HCT116 (cell line): ENCODE measurements at regions not wholly inside any gene's neighbourhood (a gene's known extent, or its start where the extent isn't known, plus 50 kb on each side); places are given as distances from the start of the nearest gene placed in this dataset.

ENCODE experiments used
- CEBPB ChIP-seq: IDR thresholded peaks from 2 replicates; pipeline ENCODE4 v1.6.1; 2012; ENCODE audit warnings: low read depth
- TF ChIP-seq, protein P1 (sequence below), 3 experiments: fragments of 200-600 bp in 1 of 3; sonication (generic) in 1 of 3; IDR thresholded peaks in 2 of 3; conservative IDR thresholded peaks in 1 of 3; 2 replicates each; pipeline ENCODE4 v1.5.1; 2012 to 2017; ENCODE audit warnings: low read depth in 2 of 3, low read length in 2 of 3, antibody characterized with exemption in 1 of 3, borderline replicate concordance in 1 of 3, control low read depth in 1 of 3, mild to moderate bottlenecking in 1 of 3, mixed read lengths in 1 of 3, mixed run types in 1 of 3, moderate library complexity in 1 of 3; ENCODE audit not compliant: insufficient read depth in 1 of 3

DNA sequence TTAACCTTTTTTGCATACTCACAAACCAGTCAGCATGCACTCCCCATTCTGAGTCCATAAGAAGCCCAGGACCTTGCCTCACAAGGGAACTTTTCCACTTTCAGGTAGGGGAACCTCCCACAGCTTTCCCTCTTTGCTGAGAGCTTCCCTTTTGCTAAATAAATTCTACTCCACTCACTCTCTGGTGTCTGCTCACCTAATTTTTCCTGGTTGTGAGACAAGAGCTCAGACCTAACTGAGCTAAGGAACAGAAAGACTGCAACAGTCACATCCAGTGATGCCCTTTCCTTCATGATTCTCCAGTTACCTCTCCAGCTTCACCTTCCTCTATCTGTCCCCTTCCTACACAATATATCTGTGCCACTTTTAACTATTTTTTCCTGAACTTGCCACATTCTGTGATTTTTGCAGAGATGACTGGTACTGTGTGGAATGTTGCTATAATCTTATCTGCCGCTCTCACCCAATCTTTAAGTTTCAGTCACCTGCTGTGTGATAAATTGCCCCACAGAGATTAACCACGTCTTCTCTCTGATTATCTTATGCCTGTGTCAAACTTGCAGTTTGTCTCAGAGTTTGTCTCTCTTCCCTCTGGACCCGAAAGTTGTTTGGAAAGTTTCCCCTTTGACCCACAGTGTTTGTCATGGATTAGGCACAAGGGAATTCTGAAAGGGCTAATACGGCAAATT lies 737.1 kb upstream of the FLRT2 start:
- TF ChIP-seq CEBPB, result no peak
- TF ChIP-seq, protein P1, sequence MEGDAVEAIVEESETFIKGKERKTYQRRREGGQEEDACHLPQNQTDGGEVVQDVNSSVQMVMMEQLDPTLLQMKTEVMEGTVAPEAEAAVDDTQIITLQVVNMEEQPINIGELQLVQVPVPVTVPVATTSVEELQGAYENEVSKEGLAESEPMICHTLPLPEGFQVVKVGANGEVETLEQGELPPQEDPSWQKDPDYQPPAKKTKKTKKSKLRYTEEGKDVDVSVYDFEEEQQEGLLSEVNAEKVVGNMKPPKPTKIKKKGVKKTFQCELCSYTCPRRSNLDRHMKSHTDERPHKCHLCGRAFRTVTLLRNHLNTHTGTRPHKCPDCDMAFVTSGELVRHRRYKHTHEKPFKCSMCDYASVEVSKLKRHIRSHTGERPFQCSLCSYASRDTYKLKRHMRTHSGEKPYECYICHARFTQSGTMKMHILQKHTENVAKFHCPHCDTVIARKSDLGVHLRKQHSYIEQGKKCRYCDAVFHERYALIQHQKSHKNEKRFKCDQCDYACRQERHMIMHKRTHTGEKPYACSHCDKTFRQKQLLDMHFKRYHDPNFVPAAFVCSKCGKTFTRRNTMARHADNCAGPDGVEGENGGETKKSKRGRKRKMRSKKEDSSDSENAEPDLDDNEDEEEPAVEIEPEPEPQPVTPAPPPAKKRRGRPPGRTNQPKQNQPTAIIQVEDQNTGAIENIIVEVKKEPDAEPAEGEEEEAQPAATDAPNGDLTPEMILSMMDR (IDR thresholded peaks at IDR 0.05 in 2 of 3, conservative IDR thresholded peaks at IDR 0.05 in 1 of 3; ENCODE audit: borderline replicate concordance in 1 of 3, insufficient read depth in 1 of 3, low read depth in 2 of 3, low read length in 2 of 3), result no peak
